ENCODE measurements at regions not wholly inside any gene's neighbourhood (a gene's known extent, or its start where the extent isn't known, plus 50 kb on each side); places are given as distances from the start of the nearest gene placed in this dataset.

DNA sequence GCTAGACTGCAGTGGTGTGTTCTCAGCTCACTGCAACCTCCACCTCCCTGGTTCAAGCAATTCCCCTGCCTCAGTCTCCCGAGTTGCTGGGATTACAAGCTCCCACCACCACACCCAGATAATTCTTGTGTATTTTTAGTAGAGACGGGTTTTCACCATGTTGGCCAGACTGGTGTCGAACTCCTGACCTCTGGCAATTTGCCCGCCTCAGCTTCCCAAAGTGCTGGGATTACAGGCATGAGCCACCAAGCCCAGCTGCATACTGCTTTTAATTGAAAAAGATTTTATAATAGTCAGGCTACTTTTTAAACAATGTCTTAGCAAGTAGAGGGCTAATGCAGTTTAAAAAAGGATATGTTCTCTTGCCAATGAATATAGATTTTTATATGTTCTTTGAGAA, 668.9 kb downstream of the SLC6A15 start:
- no peak overlapping the region for H3K4me3 Mint-ChIP-seq
- no peaks in the 10 kb centered on the region for H3K36me3 Mint-ChIP-seq (ENCODE audit: low read depth)
- no peaks in the 10 kb centered on the region for H3K9me3 ChIP-seq (ENCODE audit: control insufficient read depth, low read length, poor library complexity, severe bottlenecking)
- H3K4me1 Mint-ChIP-seq = no peaks in the 10 kb centered on the region
- ATAC-seq = no peak
- no peaks in the 10 kb centered on the region for H3K27me3 Mint-ChIP-seq
- H3K27ac Mint-ChIP-seq = no peak overlapping the region
- no peak for DNase-seq

DNA sequence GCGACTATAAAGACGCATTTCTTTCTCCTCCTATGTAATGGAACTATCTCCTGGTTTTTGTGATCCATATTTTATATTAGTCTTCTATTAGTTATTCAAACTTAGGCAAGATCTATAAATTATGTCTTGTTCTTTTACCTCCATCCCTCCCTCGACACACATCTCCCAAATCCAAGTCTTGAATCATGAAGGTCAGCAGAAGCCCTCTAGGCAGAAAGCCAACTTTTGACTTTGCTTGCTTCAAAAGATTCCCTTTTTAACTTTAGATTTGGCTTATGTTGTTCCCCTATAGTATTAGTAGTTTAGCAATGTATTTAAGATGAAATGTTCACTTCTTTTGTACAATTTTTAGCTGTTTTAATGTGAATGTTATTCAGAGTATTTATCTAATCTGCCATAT, 689.8 kb downstream of the SLC6A15 start:
- no peaks in the 10 kb centered on the region for H3K36me3 Mint-ChIP-seq (ENCODE audit: low read depth)
- DNase-seq (no peak), ATAC-seq (no peak)
- no peak overlapping the region for H3K27ac Mint-ChIP-seq
- H3K27me3 Mint-ChIP-seq = no peaks in the 10 kb centered on the region
- no peaks in the 10 kb centered on the region for H3K4me1 Mint-ChIP-seq
- H3K9me3 ChIP-seq (ENCODE audit: control insufficient read depth, low read length, poor library complexity, severe bottlenecking) = no peaks in the 10 kb centered on the region
- no peak overlapping the region for H3K4me3 Mint-ChIP-seq

DNA sequence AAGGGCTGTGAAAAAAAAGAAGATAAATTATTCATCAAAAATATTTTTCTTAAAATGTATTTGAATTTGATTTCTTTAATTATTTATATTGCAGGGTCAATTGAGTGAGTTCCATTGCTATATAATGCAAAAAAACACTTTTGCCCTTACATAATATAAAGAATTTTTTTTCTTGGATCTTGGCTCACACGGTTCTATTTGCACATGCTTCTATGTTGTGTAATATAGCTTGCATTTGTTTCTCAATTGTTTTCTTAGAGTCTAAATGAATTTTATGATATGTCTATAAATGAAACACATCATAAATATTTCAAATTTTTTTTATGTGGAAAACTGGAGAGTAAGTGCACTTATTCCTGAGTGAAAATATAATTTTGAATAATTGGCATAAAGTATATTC, 694.2 kb downstream of the SLC6A15 start:
- H3K9me3 ChIP-seq (ENCODE audit: control insufficient read depth, low read length, poor library complexity, severe bottlenecking) = no peaks in the 10 kb centered on the region
- DNase-seq (no peak), ATAC-seq (no peak)
- Mint-ChIP-seq H3K4me1 (no peaks in the 10 kb centered on the region), H3K27me3 (no peaks in the 10 kb centered on the region), H3K4me3 (no peak overlapping the region), H3K27ac (no peak overlapping the region), H3K36me3 (ENCODE audit: low read depth) (no peaks in the 10 kb centered on the region)

DNA sequence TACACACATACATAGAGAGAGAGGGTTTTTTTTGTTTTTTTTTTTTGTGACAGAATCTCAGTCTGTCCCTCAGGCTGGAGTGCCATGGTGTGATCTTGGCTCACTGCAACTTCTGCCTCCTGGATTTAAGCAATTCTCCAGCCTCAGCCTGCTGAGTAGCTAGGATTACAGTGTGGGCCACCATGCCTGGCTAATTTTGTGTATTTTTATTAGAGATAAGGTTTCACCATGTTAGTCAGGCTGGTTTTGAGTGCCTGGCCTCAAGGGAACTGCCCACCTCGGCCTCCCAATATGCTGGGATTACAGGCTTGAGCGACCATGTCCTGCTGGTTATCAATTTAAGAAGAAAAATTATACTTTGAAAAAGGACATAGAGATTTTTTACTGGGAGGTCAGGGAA, 710.6 kb downstream of the SLC6A15 start:
- no peak for ATAC-seq
- Mint-ChIP-seq H3K4me1 (no peaks in the 10 kb centered on the region), H3K4me3 (no peak overlapping the region), H3K36me3 (ENCODE audit: low read depth) (no peaks in the 10 kb centered on the region), H3K27me3 (no peaks in the 10 kb centered on the region), H3K27ac (no peak overlapping the region)
- no peaks in the 10 kb centered on the region for H3K9me3 ChIP-seq (ENCODE audit: control insufficient read depth, low read length, poor library complexity, severe bottlenecking)
- DNase-seq = no peak

DNA sequence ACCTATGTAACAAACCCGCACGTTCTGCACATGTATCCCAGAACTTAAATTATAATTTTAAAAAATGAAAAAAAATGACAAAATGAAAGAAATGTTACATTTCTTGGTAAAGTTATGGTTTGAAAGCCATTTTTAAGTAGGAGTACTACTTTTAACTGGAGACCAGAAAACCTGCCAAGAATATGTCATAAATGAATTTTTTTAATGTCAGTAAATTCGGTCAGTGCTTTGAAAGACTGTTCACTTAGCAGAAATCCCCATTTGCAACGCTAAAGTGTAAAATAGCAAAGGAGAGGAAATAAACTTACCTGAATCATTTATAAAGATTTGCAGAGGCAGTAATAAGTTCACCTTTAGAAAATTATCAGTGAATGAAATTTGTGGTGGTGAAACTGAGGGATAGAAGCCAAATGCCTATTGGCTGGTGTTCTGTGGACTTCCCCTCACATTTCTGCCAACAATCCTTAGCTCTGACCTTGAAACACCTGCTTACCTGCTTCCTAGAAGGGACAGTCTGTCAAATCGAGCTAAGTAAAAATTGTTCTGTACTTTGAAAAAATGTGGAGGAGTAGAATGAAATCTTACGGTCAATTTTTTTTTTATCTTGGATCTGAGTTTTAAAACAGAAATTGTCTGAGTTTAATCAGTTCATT, 714.2 kb downstream of the SLC6A15 start:
- Mint-ChIP-seq H3K4me1 (no peaks in the 10 kb centered on the region), H3K36me3 (ENCODE audit: low read depth) (no peaks in the 10 kb centered on the region), H3K4me3 (no peak overlapping the region), H3K27me3 (no peaks in the 10 kb centered on the region), H3K27ac (no peak overlapping the region)
- no peak for DNase-seq
- ATAC-seq = no peak
- no peaks in the 10 kb centered on the region for H3K9me3 ChIP-seq (ENCODE audit: control insufficient read depth, low read length, poor library complexity, severe bottlenecking)

DNA sequence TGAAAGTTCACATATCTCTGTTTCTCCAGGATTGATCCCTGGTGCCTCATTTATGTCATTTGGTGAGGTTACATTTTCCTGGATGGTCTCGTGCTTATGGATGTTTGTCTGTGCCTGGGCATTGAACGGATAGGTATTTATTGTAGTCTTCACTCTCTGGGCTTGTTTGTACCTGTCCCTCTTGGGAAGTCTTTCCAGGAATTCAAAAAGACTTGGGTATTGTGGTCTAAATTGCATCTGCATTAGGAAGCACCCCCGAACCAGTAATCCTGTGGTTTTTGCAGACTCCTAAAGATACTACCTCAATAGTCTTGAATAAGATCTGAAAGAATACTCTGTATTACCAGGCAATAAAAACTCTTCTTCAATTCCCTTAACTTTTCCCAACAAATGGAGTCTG, 720.8 kb downstream of the SLC6A15 start:
- ATAC-seq (no peak), DNase-seq (no peak)
- no peak overlapping the region for H3K4me3 Mint-ChIP-seq
- H3K4me1 Mint-ChIP-seq = no peaks in the 10 kb centered on the region
- H3K27me3 Mint-ChIP-seq = no peaks in the 10 kb centered on the region
- H3K36me3 Mint-ChIP-seq (ENCODE audit: low read depth) = no peaks in the 10 kb centered on the region
- H3K9me3 ChIP-seq (ENCODE audit: control insufficient read depth, low read length, poor library complexity, severe bottlenecking) = no peaks in the 10 kb centered on the region
- no peak overlapping the region for H3K27ac Mint-ChIP-seq

DNA sequence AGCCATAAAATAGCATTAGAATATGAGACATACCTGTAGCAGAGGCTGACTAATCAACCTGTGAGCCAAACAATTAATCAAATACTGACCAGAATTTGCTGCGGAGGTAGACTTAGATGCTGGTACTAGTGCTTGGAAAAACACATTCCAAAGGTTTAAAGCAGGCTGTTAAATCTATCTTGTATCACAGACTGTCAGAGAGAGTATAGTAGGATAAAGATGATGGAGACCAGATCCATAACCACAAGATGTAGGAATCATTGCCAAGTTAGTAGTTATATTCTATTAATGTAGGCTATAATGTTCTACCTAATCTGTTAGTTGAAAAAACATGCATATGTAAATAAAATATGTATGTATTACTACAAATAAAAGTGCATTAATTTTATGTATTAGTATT, 726.2 kb downstream of the SLC6A15 start:
- Mint-ChIP-seq H3K27ac (no peak overlapping the region), H3K4me1 (no peaks in the 10 kb centered on the region), H3K27me3 (no peaks in the 10 kb centered on the region), H3K4me3 (no peak overlapping the region), H3K36me3 (ENCODE audit: low read depth) (no peaks in the 10 kb centered on the region)
- no peaks in the 10 kb centered on the region for H3K9me3 ChIP-seq (ENCODE audit: control insufficient read depth, low read length, poor library complexity, severe bottlenecking)
- DNase-seq = no peak
- no peak for ATAC-seq

DNA sequence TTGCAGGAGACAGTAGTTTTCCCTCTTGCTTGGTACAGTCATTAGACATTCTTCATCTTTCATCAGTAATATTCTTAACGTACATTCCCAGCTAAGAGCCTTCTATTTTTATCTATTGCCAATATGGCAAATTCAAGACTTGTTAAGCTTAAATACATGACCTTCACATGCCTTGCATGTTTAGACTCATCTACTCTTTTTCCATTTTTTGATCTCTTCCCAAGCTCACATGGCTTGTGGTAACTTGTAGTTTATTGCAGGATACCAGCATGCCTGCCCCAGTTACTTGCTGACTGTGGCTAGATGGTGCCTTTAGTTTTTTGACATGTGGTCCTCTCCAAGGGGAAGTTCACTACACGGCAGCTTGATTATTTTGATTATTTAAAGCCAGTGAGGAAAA, 729.0 kb downstream of the SLC6A15 start:
- Mint-ChIP-seq H3K4me1 (no peaks in the 10 kb centered on the region), H3K36me3 (ENCODE audit: low read depth) (no peaks in the 10 kb centered on the region), H3K27me3 (no peaks in the 10 kb centered on the region), H3K27ac (no peak overlapping the region), H3K4me3 (no peak overlapping the region)
- DNase-seq (no peak), ATAC-seq (no peak)
- no peaks in the 10 kb centered on the region for H3K9me3 ChIP-seq (ENCODE audit: control insufficient read depth, low read length, poor library complexity, severe bottlenecking)

DNA sequence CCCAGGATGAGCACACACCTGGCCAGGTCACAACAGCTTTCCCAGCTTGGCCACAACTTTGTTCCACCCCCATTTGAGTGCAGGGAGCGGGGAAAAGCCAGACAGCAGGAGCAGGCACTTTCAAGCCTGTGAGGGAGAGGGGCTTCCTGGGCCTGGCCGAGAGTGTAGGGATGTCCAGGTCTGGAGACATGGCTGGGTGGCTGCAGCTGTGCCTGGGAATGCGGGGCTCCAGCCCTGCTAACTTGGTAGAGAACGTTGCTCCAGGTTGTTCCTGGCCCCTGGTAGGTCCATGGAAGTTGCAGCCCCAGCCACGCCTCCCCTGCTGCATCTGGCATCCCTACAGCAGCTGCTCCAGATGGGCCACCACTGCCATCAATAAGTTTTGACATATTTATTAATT, 738.5 kb downstream of the SLC6A15 start:
- H3K36me3 Mint-ChIP-seq (ENCODE audit: low read depth) = no peaks in the 10 kb centered on the region
- DNase-seq (no peak), ATAC-seq (no peak)
- no peaks in the 10 kb centered on the region for H3K4me1 Mint-ChIP-seq
- no peak overlapping the region for H3K27ac Mint-ChIP-seq
- H3K27me3 Mint-ChIP-seq = no peaks in the 10 kb centered on the region
- no peak overlapping the region for H3K4me3 Mint-ChIP-seq
- no peaks in the 10 kb centered on the region for H3K9me3 ChIP-seq (ENCODE audit: control insufficient read depth, low read length, poor library complexity, severe bottlenecking)

DNA sequence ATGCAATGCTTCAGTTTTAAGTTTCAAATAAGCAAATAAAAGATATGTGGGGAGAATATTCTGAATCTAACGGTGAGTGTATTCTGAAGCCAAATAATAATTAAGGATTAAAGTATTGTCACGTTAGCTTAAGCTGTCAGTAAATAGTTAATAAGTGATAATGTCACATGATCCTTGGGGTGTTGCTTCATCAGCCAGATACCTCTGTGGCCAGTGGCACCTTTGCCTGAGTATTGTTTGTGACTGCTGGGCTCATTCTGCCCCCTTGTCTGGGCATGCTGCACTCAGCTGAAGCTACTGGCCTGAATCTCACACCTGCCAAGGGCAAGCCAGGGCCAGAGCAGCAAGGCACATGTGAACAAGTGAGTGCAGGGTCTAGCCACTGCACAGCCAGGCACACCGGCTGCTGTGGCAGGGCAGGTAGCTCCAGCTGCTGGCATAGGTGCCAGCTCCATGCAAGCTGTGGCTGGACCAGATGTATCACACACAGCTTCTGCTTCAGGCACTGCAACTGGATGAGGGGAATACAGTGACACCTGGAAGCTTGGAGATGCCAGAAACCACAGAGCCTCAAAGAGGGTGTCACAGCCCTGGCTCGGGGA, 739.7 kb downstream of the SLC6A15 start:
- Mint-ChIP-seq H3K36me3 (ENCODE audit: low read depth) (no peaks in the 10 kb centered on the region), H3K4me3 (no peak overlapping the region), H3K27me3 (no peaks in the 10 kb centered on the region), H3K27ac (no peak overlapping the region), H3K4me1 (no peaks in the 10 kb centered on the region)
- ATAC-seq = no peak
- no peak for DNase-seq
- H3K9me3 ChIP-seq (ENCODE audit: control insufficient read depth, low read length, poor library complexity, severe bottlenecking) = no peaks in the 10 kb centered on the region

DNA sequence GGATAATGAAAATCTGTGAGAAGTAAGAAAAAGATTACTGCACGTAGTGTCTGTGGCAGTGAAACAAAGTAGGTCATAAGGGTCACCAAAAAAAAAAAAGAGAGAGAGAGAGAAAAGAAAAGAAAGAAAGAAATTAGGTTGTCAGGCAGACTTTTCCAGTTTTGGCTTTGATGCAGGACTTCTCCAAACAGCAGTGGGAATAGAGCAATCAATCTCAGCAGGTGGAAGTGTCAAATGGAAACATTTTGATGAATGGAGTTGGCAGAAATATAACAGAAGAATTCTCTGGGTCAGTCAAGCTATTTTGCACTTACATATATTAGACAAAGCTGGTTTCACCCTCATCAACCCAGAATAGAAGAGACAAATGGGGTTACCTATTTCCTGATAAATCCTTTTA, 745.8 kb downstream of the SLC6A15 start:
- Mint-ChIP-seq H3K27me3 (no peaks in the 10 kb centered on the region), H3K36me3 (ENCODE audit: low read depth) (no peaks in the 10 kb centered on the region), H3K4me1 (no peaks in the 10 kb centered on the region), H3K27ac (no peak overlapping the region), H3K4me3 (no peak overlapping the region)
- no peak for DNase-seq
- no peaks in the 10 kb centered on the region for H3K9me3 ChIP-seq (ENCODE audit: control insufficient read depth, low read length, poor library complexity, severe bottlenecking)
- ATAC-seq = no peak

DNA sequence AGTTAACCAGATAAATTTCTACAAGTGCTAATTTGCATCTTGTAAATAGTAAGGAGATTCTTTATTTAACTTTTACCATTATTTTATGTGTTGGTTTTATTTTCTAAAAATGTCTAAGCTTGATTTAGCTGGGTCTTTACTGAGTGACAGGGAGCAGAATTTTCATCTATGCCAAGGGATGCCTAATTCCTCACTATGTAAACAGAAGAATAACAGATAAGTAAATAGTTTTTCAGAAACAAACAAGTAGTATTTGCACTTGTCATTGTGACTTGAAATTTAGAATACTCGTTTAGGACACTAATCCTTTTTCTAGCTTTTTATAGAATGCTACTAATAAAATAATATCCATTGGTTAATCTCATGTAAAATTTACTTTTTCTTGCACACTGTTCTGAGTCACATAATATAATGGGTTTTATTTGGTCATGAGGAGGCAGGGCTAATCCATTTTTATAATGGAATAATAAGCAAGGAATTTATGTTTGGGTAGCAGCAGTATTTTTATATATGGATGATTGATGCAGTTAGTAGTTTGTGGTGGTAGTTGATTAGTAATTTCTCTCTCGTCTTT, 746.5 kb downstream of the SLC6A15 start:
- Mint-ChIP-seq H3K4me3 (no peak overlapping the region), H3K27ac (no peak overlapping the region), H3K4me1 (no peaks in the 10 kb centered on the region), H3K36me3 (ENCODE audit: low read depth) (no peaks in the 10 kb centered on the region), H3K27me3 (no peaks in the 10 kb centered on the region)
- DNase-seq = no peak
- no peak for ATAC-seq
- no peaks in the 10 kb centered on the region for H3K9me3 ChIP-seq (ENCODE audit: control insufficient read depth, low read length, poor library complexity, severe bottlenecking)

DNA sequence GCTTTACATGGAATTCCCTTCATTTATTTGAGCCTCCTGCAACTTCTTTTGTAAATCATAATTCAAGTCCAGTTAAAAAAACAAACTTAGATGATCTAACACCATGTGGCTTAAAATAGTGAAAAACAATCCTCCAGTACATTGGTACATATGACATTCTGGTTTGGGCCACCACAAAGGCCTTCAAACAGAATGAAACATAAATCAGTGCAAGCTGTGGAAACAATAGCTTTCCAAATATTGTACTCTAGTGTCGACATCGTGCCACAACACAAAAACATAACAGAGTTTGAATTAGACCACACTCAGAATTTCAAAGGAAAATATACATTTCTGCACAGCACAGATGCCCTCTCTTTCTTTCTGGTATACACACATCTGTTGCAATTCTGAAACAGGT, 751.3 kb downstream of the SLC6A15 start:
- Mint-ChIP-seq H3K36me3 (ENCODE audit: low read depth) (no peaks in the 10 kb centered on the region), H3K4me1 (no peaks in the 10 kb centered on the region), H3K27ac (no peak overlapping the region), H3K27me3 (no peaks in the 10 kb centered on the region), H3K4me3 (no peak overlapping the region)
- no peak for DNase-seq
- no peak for ATAC-seq
- no peaks in the 10 kb centered on the region for H3K9me3 ChIP-seq (ENCODE audit: control insufficient read depth, low read length, poor library complexity, severe bottlenecking)

DNA sequence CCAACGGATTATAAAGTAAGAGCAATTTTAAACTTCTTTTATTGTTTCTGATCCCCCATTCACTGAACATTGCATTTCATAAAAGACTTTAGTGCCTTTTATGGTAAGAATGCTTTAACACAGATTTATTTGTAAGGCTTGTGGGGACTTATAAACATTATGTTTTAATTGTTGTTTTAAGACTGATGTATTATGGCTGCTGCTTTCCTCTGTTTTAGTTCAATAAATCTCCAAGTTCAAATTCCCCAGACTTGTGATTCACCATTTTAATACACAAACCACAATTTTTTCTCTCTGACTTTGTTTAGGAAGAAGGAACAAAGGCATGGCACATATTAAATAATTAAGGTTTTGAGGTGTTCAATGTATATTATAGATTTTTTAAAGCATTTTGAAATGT, 753.3 kb downstream of the SLC6A15 start:
- no peak for DNase-seq
- Mint-ChIP-seq H3K4me3 (no peak overlapping the region), H3K27ac (no peak overlapping the region), H3K4me1 (no peaks in the 10 kb centered on the region), H3K27me3 (no peaks in the 10 kb centered on the region), H3K36me3 (ENCODE audit: low read depth) (no peaks in the 10 kb centered on the region)
- ATAC-seq = no peak
- H3K9me3 ChIP-seq (ENCODE audit: control insufficient read depth, low read length, poor library complexity, severe bottlenecking) = no peaks in the 10 kb centered on the region

Measured in T-helper 17 cell (primary cell).